ENCODE measurements at regions not wholly inside any gene's neighbourhood (a gene's known extent, or its start where the extent isn't known, plus 50 kb on each side); places are given as distances from the start of the nearest gene placed in this dataset.
"Not testable (repeated sequence)": the region's sequence is repeated elsewhere in the genome, so short reads cannot be mapped to it uniquely, and the experiment has no call there.

- H3K4me3 ChIP-seq (ENCODE audit: low read depth, low read length): no peak overlapping the region
- no peak for TF ChIP-seq CTCF (IDR thresholded peaks at IDR 0.05; ENCODE audit: insufficient read depth, low read depth, low read length)
- no peak for DNase-seq (ENCODE audit: low read depth)
Observed at GRCh38 chr3:164730815-164731360, 347.4 kb downstream of the SI start.

- no peak overlapping the region for H3K4me3 ChIP-seq (ENCODE audit: low read depth, low read length)
- no peak for TF ChIP-seq CTCF (IDR thresholded peaks at IDR 0.05; ENCODE audit: insufficient read depth, low read depth, low read length)
- DNase-seq (ENCODE audit: low read depth): no peak
Observed at GRCh38 chr3:164723396-164723795, 354.9 kb downstream of the SI start.

GRCh38 chr3:164702808-164703207 lies 375.5 kb downstream of the SI start:
- H3K4me3 ChIP-seq (ENCODE audit: low read depth, low read length); DNase-seq (ENCODE audit: low read depth): not testable (repeated sequence)

GRCh38 chr3:164687902-164688301 lies 390.4 kb downstream of the SI start:
- TF ChIP-seq CTCF (IDR thresholded peaks at IDR 0.05; ENCODE audit: insufficient read depth, low read depth, low read length): no peak
- DNase-seq (ENCODE audit: low read depth): no peak
- no peak overlapping the region for H3K4me3 ChIP-seq (ENCODE audit: low read depth, low read length)

GRCh38 chr3:164687211-164687610 lies 391.1 kb downstream of the SI start:
- DNase-seq (ENCODE audit: low read depth): no peak
- no peak for TF ChIP-seq CTCF (IDR thresholded peaks at IDR 0.05; ENCODE audit: insufficient read depth, low read depth, low read length)
- no peak overlapping the region for H3K4me3 ChIP-seq (ENCODE audit: low read depth, low read length)

GRCh38 chr3:164683489-164683888 lies 394.8 kb downstream of the SI start:
- no peak overlapping the region for H3K4me3 ChIP-seq (ENCODE audit: low read depth, low read length)
- TF ChIP-seq CTCF (IDR thresholded peaks at IDR 0.05; ENCODE audit: insufficient read depth, low read depth, low read length): no peak
- DNase-seq (ENCODE audit: low read depth): no peak

- no peak for DNase-seq (ENCODE audit: low read depth)
- H3K4me3 ChIP-seq (ENCODE audit: low read depth, low read length): no peak overlapping the region
- TF ChIP-seq CTCF (IDR thresholded peaks at IDR 0.05; ENCODE audit: insufficient read depth, low read depth, low read length): no peak
Observed at GRCh38 chr3:164679245-164679644, 399.1 kb downstream of the SI start.
